ENCODE measurements at regions not wholly inside any gene's neighbourhood (a gene's known extent, or its start where the extent isn't known, plus 50 kb on each side); places are given as distances from the start of the nearest gene placed in this dataset.

DNA sequence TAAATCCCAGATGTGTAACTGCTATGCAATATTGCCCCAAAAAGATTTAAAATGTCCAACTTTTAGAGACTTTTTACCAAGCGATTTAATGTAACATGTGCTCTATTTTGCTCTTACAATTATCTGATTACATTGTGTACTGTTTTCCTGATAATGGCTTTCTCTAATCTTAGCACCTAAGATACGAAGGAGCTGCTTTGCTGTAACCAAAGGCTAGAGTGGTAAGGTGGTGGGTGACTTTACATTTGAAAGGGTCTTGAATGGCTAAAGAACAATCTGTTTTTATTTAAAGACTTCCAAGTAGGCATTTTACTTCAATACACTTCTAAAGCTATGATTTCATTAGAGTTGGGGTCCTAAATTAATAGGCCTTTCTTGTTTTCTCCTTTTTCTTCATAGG, 1201.6 kb upstream of the MAP3K7 start:
- TF ChIP-seq, protein P1, sequence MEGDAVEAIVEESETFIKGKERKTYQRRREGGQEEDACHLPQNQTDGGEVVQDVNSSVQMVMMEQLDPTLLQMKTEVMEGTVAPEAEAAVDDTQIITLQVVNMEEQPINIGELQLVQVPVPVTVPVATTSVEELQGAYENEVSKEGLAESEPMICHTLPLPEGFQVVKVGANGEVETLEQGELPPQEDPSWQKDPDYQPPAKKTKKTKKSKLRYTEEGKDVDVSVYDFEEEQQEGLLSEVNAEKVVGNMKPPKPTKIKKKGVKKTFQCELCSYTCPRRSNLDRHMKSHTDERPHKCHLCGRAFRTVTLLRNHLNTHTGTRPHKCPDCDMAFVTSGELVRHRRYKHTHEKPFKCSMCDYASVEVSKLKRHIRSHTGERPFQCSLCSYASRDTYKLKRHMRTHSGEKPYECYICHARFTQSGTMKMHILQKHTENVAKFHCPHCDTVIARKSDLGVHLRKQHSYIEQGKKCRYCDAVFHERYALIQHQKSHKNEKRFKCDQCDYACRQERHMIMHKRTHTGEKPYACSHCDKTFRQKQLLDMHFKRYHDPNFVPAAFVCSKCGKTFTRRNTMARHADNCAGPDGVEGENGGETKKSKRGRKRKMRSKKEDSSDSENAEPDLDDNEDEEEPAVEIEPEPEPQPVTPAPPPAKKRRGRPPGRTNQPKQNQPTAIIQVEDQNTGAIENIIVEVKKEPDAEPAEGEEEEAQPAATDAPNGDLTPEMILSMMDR (optimal IDR thresholded peaks at IDR 0.05 in 1 of 3, IDR thresholded peaks at IDR 0.05 in 1 of 3, conservative IDR thresholded peaks at IDR 0.05 in 1 of 3; ENCODE audit: extremely low read depth in 1 of 3, insufficient read depth in 2 of 3, low read length in 3 of 3): no peak
- no peak for TF ChIP-seq EZH2 (IDR thresholded peaks at IDR 0.05; ENCODE audit: low read length)

Data from keratinocyte (primary cell).